Sigmoid colon (tissue), 6 donors: ENCODE measurements at regions not wholly inside any gene's neighbourhood (a gene's known extent, or its start where the extent isn't known, plus 50 kb on each side); places are given as distances from the start of the nearest gene placed in this dataset.
"Not testable (repeated sequence)": the region's sequence is repeated elsewhere in the genome, so short reads cannot be mapped to it uniquely, and the experiment has no call there.

ENCODE experiments used
- DNase-seq: peaks from one replicate; pipeline ENCODE4 v3.0.0-alpha.2; 2019
- H3K27ac ChIP-seq, 4 donors: fragments of 200-600 bp; sonication (generic); one replicate each; pipeline ENCODE4 v1.5.1; 2016 to 2019; ENCODE audit warnings: mild to moderate bottlenecking in 1 of 4
- H3K27me3 ChIP-seq, 3 donors: fragments of 200-600 bp; sonication (generic); one replicate each; pipeline ENCODE4 v1.5.1; 2019; ENCODE audit warnings: mild to moderate bottlenecking in 1 of 3
- H3K36me3 ChIP-seq, 4 donors: fragments of 200-600 bp; sonication (generic); one replicate each; pipeline ENCODE4 v1.5.1; 2016 to 2019
- H3K4me1 ChIP-seq, 4 donors: fragments of 200-600 bp; sonication (generic); one replicate each; pipeline ENCODE4 v1.5.1; 2017 to 2019
- H3K4me3 ChIP-seq, 4 donors: fragments of 200-600 bp; sonication (generic); one replicate each; pipeline ENCODE4 v1.5.1; 2017 to 2019; ENCODE audit warnings: mild to moderate bottlenecking in 2 of 4, moderate library complexity in 1 of 4
- H3K9me3 ChIP-seq, 4 donors: fragments of 200-600 bp in 3 of 4; sonication (generic) in 3 of 4; one replicate each; pipeline versions ENCODE4 v1.5.1 to v1.6.1; 2013 to 2019
- EP300 ChIP-seq, 4 donors: sonication (generic); formaldehyde crosslinking; IDR thresholded peaks; one replicate each; pipeline ENCODE4 v1.6.1; 2017; ENCODE audit warnings: antibody characterized with exemption in 4 of 4
- POLR2A ChIP-seq, 2 donors: fragments of 450-650 bp; IDR thresholded peaks; one replicate each; pipeline ENCODE4 v1.6.1; 2016; ENCODE audit warnings: antibody characterized with exemption in 2 of 2, mild to moderate bottlenecking in 2 of 2, moderate library complexity in 2 of 2
- POLR2AphosphoS5 ChIP-seq, 4 donors: sonication (generic); formaldehyde crosslinking; IDR thresholded peaks; one replicate each; pipeline ENCODE4 v1.6.1; 2017; ENCODE audit warnings: antibody characterized with exemption in 4 of 4
- WGBS, 2 donors: extraction: QIAGEN DNeasy Blood & Tissue Kit; methylation state at CpG; one replicate each; pipeline ENCODE4 v1.1.7; 2013; 5-methylcytosine and 5-hydroxymethylcytosine counted together
- intact Hi-C: fragments of 100-400 bp; cut with DNase I; formaldehyde crosslinking; loops from one replicate; pipeline ENCODE4 v1.15.1; 2023
- TF ChIP-seq, protein P1 (sequence below), 4 experiments: fragments of 450-650 bp in 3 of 4; fragments of 200-600 bp in 1 of 4; IDR thresholded peaks; one replicate each; pipeline ENCODE4 v1.5.1; 2016 to 2019; ENCODE audit warnings: antibody characterized with exemption in 4 of 4, mild to moderate bottlenecking in 3 of 4, moderate library complexity in 2 of 4
- donor health status: healthy with polysubstance abuse.
- donor health status: healthy.

DNA sequence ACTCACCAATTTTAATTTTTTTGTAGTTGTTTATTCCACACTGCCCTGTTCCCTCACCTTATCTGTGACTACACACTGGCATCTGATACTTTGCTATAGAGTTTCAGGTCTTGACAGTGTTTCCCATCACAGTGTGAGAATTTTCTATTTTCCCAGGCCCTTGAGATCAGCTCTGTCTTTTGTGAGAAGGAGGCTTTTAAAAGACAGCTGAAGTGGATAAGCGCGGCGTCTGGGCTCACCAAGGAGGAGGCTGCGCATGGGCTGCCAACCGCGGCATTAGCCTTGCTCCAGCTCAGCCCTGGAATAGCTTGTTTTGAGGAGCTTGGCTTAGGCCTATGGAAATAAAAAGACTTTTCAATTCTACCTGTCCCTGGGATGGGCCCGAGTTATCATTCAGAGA lies 181.3 kb downstream of the RMST start:
- intact Hi-C loops, result no loop called here
- Histone ChIP-seq H3K4me1 (no peaks in the 10 kb centered on the region), H3K27me3 (no peaks in the 10 kb centered on the region), H3K9me3 (no peaks in the 10 kb centered on the region), H3K27ac (no peak overlapping the region), H3K36me3 (no peaks in the 10 kb centered on the region), H3K4me3 (no peak overlapping the region)
- TF ChIP-seq, protein P1, sequence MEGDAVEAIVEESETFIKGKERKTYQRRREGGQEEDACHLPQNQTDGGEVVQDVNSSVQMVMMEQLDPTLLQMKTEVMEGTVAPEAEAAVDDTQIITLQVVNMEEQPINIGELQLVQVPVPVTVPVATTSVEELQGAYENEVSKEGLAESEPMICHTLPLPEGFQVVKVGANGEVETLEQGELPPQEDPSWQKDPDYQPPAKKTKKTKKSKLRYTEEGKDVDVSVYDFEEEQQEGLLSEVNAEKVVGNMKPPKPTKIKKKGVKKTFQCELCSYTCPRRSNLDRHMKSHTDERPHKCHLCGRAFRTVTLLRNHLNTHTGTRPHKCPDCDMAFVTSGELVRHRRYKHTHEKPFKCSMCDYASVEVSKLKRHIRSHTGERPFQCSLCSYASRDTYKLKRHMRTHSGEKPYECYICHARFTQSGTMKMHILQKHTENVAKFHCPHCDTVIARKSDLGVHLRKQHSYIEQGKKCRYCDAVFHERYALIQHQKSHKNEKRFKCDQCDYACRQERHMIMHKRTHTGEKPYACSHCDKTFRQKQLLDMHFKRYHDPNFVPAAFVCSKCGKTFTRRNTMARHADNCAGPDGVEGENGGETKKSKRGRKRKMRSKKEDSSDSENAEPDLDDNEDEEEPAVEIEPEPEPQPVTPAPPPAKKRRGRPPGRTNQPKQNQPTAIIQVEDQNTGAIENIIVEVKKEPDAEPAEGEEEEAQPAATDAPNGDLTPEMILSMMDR (IDR thresholded peaks at IDR 0.05), result no peak
- TF ChIP-seq POLR2AphosphoS5 (IDR thresholded peaks at IDR 0.05) (no peak), EP300 (IDR thresholded peaks at IDR 0.05) (no peak), POLR2A (IDR thresholded peaks at IDR 0.05) (no peak)
- no peak for DNase-seq
- WGBS, 2 donors, result 78 to 83% methylated on average over 7 of the region's 7 CpGs

DNA sequence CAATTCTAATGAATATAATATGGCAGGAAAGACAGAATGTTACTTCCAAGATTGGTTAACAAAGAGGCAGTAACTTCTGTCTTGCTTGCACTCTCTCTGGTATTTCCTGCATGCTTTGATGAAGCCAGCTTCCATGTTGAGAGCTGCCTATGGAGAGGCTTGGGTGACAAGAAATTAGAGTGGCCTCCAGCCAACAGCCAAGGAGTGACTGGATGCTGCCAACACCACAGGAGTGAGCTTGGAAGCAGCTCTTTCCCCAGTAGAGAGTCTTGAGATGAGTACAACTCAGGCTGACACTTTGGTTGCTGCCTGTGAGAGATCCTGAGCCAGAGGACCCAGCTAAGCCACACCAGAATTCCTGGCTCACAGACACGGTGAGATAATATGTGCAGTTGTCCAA lies 183.1 kb downstream of the RMST start:
- intact Hi-C loops, result no loop called here
- H3K27ac ChIP-seq, result no peak overlapping the region
- no peak overlapping the region for H3K4me3 ChIP-seq
- no peaks in the 10 kb centered on the region for H3K4me1 ChIP-seq
- no peaks in the 10 kb centered on the region for H3K36me3 ChIP-seq
- H3K27me3 ChIP-seq, result no peaks in the 10 kb centered on the region
- peaks cover 0 to 2% (median 0%) of the 10 kb centered on the region in 4 donors for H3K9me3 ChIP-seq
- TF ChIP-seq, protein P1 (IDR thresholded peaks at IDR 0.05), result no peak
- TF ChIP-seq POLR2A (IDR thresholded peaks at IDR 0.05) (no peak), EP300 (IDR thresholded peaks at IDR 0.05) (no peak), POLR2AphosphoS5 (IDR thresholded peaks at IDR 0.05) (no peak)
- DNase-seq, result no peak
- 77 to 79% methylated on average over 1 of the region's 1 CpG for WGBS, 2 donors

DNA sequence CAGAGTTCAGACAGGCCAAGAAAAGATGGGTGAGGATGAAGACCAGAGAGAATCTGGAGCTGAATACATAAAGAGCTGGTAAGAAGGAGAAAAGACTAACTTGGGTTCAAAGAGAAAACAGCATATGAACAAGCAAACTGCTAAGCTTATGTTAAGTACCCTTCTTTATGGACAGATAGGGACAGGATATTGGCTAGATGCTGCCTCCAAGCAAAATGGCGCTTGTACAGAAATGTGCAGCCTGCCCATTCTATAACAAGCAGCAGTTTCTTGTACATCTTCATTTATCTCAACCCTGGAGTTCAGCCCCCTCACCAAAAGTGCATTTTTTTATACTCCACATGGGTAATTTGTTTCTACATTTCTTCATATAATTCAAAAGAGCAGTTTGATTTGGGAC lies 184.5 kb downstream of the RMST start:
- WGBS, 2 donors, result 78 to 92% methylated on average over 1 of the region's 1 CpG
- TF ChIP-seq POLR2AphosphoS5 (IDR thresholded peaks at IDR 0.05), result no peak
- intact Hi-C loops, result no loop called here

DNA sequence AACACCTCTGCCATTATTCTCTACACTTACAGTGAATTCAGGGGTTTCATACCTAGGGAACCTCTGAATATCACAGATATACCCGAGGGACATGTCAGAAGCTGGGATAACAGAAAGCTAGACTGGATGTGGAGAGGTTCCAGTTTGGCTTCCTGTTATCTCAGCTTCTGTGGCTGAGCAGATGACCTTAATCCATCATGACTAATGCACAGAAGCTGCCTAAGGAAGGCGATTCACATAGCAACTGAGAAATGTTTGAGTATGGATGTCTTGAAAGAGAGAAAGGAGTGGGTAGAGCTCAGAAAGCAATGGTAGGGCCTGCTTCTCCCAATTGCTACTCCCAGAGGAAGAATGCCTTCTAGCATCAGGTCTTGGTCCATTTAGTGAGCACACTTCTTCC lies 187.6 kb downstream of the RMST start:
- Histone ChIP-seq H3K4me3 (no peak overlapping the region), H3K27ac (no peak overlapping the region), H3K36me3 (no peaks in the 10 kb centered on the region), H3K4me1 (no peaks in the 10 kb centered on the region), H3K9me3 (peaks cover 0 to 2% (median 0%) of the 10 kb centered on the region in 4 donors), H3K27me3 (no peaks in the 10 kb centered on the region)
- TF ChIP-seq, protein P1 (IDR thresholded peaks at IDR 0.05), result no peak
- no peak for TF ChIP-seq POLR2AphosphoS5 (IDR thresholded peaks at IDR 0.05)
- TF ChIP-seq EP300 (IDR thresholded peaks at IDR 0.05), result no peak
- TF ChIP-seq POLR2A (IDR thresholded peaks at IDR 0.05), result no peak
- no peak for DNase-seq
- 69 to 80% methylated on average over 2 of the region's 2 CpGs for WGBS, 2 donors
- intact Hi-C loops, result no loop called here

More for the DNA sequence above, 184.5 kb downstream of the RMST start:
- Histone ChIP-seq H3K4me3 (no peak overlapping the region), H3K4me1 (no peaks in the 10 kb centered on the region), H3K27ac (no peak overlapping the region), H3K9me3 (peaks cover 0 to 2% (median 0%) of the 10 kb centered on the region in 4 donors), H3K36me3 (no peaks in the 10 kb centered on the region), H3K27me3 (no peaks in the 10 kb centered on the region)
- no peak for DNase-seq

DNA sequence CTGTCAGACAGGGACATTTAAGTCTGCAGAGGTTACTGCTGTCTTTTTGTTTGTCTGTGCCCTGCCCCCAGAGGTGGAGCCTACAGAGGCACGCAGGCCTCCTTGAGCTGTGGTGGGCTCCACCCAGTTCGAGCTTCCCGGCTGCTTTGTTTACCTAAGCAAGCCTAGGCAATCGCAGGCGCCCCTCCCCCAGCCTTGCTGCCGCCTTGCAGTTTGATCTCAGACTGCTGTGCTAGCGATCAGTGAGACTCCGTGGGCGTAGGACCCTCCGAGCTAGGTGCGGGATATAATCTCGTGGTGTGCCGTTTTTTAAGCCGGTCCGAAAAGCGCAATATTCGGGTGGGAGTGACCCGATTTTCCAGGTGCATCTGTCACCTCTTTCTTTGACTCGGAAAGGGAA lies 193.9 kb downstream of the RMST start:
- whole genome bisulfite sequencing, 2 donors, result 84 to 88% methylated on average over 18 of the region's 19 CpGs
- DNase-seq, H3K9me3 ChIP-seq, H3K27ac ChIP-seq, intact Hi-C loops, H3K36me3 ChIP-seq, H3K4me3 ChIP-seq, H3K27me3 ChIP-seq, H3K4me1 ChIP-seq: not testable (repeated sequence)

DNA sequence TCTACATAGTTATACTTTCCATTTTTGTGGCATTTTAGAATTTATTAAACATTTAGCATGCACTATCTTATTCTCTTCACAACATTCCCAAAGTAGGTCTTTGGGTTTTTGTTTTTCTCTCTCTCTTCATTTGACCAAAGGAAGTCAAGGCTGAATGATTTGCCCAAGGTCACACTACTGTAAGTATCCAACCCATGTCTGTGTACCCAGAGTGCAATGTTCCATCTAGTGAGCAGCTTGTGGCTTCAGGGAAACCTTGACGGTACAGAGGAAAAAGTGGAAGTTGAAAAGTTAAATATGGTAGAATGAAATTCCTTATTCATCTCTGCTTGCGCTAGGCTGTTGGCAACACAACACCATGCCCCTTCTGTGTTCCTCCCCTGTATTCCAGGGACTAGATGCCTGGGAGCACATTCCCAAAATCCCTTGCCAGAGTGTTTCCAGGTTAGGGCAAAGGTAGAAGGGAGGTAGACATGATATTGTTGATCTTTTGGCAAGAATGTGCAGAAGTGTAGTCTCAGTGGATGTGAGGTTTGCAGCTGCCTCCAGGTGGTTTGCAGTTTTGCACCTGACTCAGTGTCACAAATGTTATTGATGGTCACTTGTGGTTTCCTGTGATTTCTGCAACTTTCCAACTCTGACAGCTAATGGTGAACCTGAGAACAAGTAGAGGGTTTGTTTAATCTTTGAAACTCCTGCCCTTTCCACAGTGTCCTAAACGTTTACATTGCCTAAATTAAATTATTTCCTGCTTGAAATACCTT lies 196.7 kb downstream of the RMST start:
- intact Hi-C loops, result no loop called here
- Histone ChIP-seq H3K27me3 (no peaks in the 10 kb centered on the region), H3K4me3 (no peak overlapping the region), H3K27ac (no peak overlapping the region), H3K36me3 (no peaks in the 10 kb centered on the region), H3K4me1 (no peaks in the 10 kb centered on the region), H3K9me3 (no peaks in the 10 kb centered on the region)
- WGBS, 2 donors, result 47 to 48% methylated on average over 3 of the region's 3 CpGs
- TF ChIP-seq, protein P1 (IDR thresholded peaks at IDR 0.05), result no peak
- TF ChIP-seq POLR2A (IDR thresholded peaks at IDR 0.05) (no peak), POLR2AphosphoS5 (IDR thresholded peaks at IDR 0.05) (no peak), EP300 (IDR thresholded peaks at IDR 0.05) (no peak)
- DNase-seq, result no peak
